Progenitor cell of endocrine pancreas (in vitro differentiated cells): ENCODE measurements at regions not wholly inside any gene's neighbourhood (a gene's known extent, or its start where the extent isn't known, plus 50 kb on each side); places are given as distances from the start of the nearest gene placed in this dataset.

ENCODE experiments used
- DNase-seq: peaks from one replicate; pipeline ENCODE4 v3.0.0; 2021; ENCODE audit warnings: low spot score; ENCODE audit not compliant: unreplicated experiment
- H3K27ac Mint-ChIP-seq: 2 replicates; pipeline ENCODE4 v1.8.0; 2021; ENCODE audit warnings: mild to moderate bottlenecking, moderate library complexity, mixed read lengths
- H3K27me3 Mint-ChIP-seq: 2 replicates; pipeline ENCODE4 v1.8.0; 2021; ENCODE audit warnings: mixed read lengths
- H3K36me3 Mint-ChIP-seq: 2 replicates; pipeline ENCODE4 v1.8.0; 2022; ENCODE audit warnings: mixed read lengths; ENCODE audit not compliant: insufficient read depth
- H3K4me1 Mint-ChIP-seq: 2 replicates; pipeline ENCODE4 v1.8.0; 2021; ENCODE audit warnings: low read depth, mixed read lengths
- H3K4me3 Mint-ChIP-seq: 2 replicates; pipeline ENCODE4 v1.8.0; 2021; ENCODE audit warnings: low read depth, mild to moderate bottlenecking, moderate library complexity, mixed read lengths
- H3K9me3 Mint-ChIP-seq: 2 replicates; pipeline ENCODE4 v1.8.0; 2021; ENCODE audit warnings: low read depth, mixed read lengths
- TF ChIP-seq, protein P1 (sequence below): fragments of 200-600 bp; sonication (generic); IDR thresholded peaks from one replicate; pipeline ENCODE4 v1.5.0; 2021; ENCODE audit warnings: antibody characterized with exemption, mild to moderate bottlenecking; ENCODE audit not compliant: unreplicated experiment

DNA sequence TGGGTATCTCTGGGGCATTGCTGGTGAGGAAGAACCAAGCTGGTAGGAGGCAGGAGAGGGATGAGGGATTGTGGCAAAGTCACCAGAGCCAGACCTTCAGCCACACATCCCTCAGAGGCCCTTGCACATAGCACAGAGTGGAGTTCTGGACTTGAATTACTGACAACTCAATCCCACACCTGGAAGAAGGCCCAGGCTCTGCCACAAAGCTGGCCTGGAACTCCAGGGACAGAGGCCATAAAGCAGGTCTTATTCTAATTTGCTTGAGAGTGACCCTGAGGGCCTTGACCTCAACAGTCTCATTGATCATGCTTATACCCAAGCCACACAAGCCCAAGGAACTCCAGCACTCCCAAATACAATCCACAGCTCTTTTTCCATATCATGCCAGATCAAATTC is 486.2 kb upstream of the ZMIZ1 start:
- H3K27ac Mint-ChIP-seq = no peak overlapping the region
- peaks cover 8% of the 10 kb centered on the region for H3K27me3 Mint-ChIP-seq
- H3K9me3 Mint-ChIP-seq = no peaks in the 10 kb centered on the region
- DNase-seq = no peak
- TF ChIP-seq, protein P1, sequence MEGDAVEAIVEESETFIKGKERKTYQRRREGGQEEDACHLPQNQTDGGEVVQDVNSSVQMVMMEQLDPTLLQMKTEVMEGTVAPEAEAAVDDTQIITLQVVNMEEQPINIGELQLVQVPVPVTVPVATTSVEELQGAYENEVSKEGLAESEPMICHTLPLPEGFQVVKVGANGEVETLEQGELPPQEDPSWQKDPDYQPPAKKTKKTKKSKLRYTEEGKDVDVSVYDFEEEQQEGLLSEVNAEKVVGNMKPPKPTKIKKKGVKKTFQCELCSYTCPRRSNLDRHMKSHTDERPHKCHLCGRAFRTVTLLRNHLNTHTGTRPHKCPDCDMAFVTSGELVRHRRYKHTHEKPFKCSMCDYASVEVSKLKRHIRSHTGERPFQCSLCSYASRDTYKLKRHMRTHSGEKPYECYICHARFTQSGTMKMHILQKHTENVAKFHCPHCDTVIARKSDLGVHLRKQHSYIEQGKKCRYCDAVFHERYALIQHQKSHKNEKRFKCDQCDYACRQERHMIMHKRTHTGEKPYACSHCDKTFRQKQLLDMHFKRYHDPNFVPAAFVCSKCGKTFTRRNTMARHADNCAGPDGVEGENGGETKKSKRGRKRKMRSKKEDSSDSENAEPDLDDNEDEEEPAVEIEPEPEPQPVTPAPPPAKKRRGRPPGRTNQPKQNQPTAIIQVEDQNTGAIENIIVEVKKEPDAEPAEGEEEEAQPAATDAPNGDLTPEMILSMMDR = no peak
- no peak overlapping the region for H3K4me3 Mint-ChIP-seq
- no peaks in the 10 kb centered on the region for H3K36me3 Mint-ChIP-seq
- H3K4me1 Mint-ChIP-seq = peaks cover 20% of the 10 kb centered on the region

DNA sequence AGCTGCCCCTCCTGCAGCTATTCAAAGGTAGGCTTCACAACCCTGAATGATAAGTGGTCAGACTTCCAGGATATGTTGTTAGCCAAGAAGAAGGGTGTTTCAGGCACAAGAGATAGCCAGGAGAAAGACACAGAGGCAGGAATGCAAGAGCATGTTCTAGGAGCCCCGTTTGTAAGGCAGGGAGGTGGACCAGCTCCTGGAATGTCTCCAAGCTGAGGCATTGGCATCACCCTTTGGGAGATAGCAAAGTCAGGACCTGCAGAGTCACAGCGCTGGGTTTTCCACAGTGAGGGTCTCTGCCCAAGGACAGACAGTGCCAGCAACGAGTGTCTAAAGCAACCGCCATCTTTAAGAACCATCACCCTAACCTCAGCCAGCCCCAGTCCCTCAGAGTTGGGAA is 484.5 kb upstream of the ZMIZ1 start:
- no peaks in the 10 kb centered on the region for H3K36me3 Mint-ChIP-seq
- DNase-seq = no peak
- H3K27me3 Mint-ChIP-seq = peaks cover 6% of the 10 kb centered on the region
- H3K4me1 Mint-ChIP-seq = peaks cover 37% of the 10 kb centered on the region
- H3K4me3 Mint-ChIP-seq = no peak overlapping the region
- no peaks in the 10 kb centered on the region for H3K9me3 Mint-ChIP-seq
- no peak overlapping the region for H3K27ac Mint-ChIP-seq
- TF ChIP-seq, protein P1 = no peak

DNA sequence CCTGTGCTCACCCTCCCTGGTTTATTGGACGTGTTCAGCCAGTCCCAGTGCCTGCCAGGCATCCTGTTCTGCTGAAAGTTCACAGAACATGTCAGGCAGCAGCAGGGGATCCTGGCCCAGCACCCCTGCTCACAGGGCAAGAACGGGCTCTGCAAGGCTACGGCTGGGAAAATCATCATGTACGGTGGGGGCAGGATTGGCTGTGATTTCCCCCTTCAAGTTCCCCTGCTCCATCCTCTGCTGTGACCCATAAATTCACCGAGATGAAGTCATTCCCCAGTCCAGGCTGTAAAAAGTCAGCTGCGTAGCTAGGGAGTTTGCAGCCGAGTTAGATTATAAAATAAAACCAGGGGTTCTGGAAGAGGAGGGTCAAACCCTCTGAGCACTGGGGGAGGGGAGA is 484.1 kb upstream of the ZMIZ1 start:
- peaks cover 41% of the 10 kb centered on the region for H3K4me1 Mint-ChIP-seq
- H3K9me3 Mint-ChIP-seq = no peaks in the 10 kb centered on the region
- H3K27ac Mint-ChIP-seq = no peak overlapping the region
- DNase-seq = no peak
- H3K36me3 Mint-ChIP-seq = no peaks in the 10 kb centered on the region
- peaks cover 6% of the 10 kb centered on the region for H3K27me3 Mint-ChIP-seq
- no peak overlapping the region for H3K4me3 Mint-ChIP-seq
- TF ChIP-seq, protein P1 = no peak

DNA sequence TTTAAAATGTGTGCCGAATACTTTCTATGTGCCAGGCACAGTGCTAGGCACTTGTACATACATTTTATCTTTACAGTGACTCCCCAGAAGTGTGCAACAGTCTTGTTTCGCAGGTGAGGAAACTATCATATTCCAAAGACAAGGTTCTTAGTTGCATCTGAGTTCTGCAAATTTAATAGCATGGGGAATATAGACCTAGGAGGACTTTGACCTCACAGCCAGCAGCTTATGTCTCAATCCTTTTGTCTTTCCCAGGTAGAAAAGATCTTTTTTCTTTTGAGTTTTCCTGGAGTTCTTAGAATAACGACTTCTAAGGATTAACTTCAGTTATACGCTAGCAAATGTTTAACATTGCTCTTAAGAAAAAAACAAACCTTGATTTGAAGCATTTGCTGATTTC is 482.8 kb upstream of the ZMIZ1 start:
- Mint-ChIP-seq H3K27ac (no peak overlapping the region), H3K9me3 (peaks cover 8% of the 10 kb centered on the region), H3K4me1 (peaks cover 50% of the 10 kb centered on the region), H3K4me3 (no peak overlapping the region), H3K27me3 (peaks cover 3% of the 10 kb centered on the region), H3K36me3 (no peaks in the 10 kb centered on the region)
- TF ChIP-seq, protein P1 = no peak
- DNase-seq = no peak

DNA sequence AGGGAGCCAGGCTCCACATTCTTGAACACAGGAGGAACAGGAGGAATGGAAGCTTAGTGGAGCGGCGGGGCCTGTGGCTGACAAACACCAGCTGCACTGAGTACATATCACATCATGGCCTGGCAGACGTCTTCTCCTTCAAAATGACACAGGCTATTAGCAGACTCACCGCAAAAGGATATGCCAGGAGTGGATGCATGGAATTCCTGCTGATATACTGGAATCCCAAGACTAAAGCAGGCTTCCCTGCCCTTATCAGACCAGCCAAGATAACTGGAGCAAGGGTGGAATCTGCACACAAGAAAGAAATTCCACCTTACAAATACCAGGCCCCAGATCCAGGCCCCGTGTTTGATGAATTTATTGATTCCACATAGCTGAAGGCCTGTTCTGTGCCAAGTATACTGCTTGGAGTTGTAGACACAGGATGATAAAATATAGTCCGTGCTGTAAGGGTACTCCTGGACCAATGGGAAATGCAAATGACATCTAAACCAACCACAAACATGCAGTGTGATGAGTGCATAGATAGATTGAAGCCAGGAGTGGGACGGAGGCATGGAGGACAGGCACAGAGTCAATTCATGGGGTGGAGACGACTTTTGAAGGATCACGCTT is 480.5 kb upstream of the ZMIZ1 start:
- peaks cover 45% of the 10 kb centered on the region for H3K4me1 Mint-ChIP-seq

More for the DNA sequence above, 480.5 kb upstream of the ZMIZ1 start:
- Mint-ChIP-seq H3K27me3 (no peaks in the 10 kb centered on the region), H3K9me3 (peaks cover 8% of the 10 kb centered on the region), H3K4me3 (peak overlapping the region; percentile 1), H3K36me3 (no peaks in the 10 kb centered on the region), H3K27ac (peak overlapping the region; percentile 90)
- peak; percentile 22 for DNase-seq
- TF ChIP-seq, protein P1 = no peak
